ES-I3 (cell line): ENCODE measurements at regions not wholly inside any gene's neighbourhood (a gene's known extent, or its start where the extent isn't known, plus 50 kb on each side); places are given as distances from the start of the nearest gene placed in this dataset.
"Not testable (repeated sequence)": the region's sequence is repeated elsewhere in the genome, so short reads cannot be mapped to it uniquely, and the experiment has no call there.

Source experiments
- H3K36me3 ChIP-seq: 2 replicates; pipeline ENCODE4 v1.6.1; 2013; ENCODE audit warnings: mild to moderate bottlenecking, low read length, control low read depth, moderate library complexity; ENCODE audit not compliant: insufficient read depth
- H3K4me1 ChIP-seq: 2 replicates; pipeline ENCODE4 v1.6.1; 2013; ENCODE audit warnings: mild to moderate bottlenecking, control low read depth, low read length; ENCODE audit not compliant: insufficient read depth
- H3K9ac ChIP-seq: 2 replicates; pipeline ENCODE4 v1.6.1; 2013; ENCODE audit warnings: low read depth, mild to moderate bottlenecking, low read length, moderate library complexity
- H3K9me3 ChIP-seq: 2 replicates; pipeline ENCODE4 v1.6.1; 2013; ENCODE audit warnings: mild to moderate bottlenecking, low read length, moderate library complexity; ENCODE audit not compliant: control insufficient read depth, insufficient read depth

DNA sequence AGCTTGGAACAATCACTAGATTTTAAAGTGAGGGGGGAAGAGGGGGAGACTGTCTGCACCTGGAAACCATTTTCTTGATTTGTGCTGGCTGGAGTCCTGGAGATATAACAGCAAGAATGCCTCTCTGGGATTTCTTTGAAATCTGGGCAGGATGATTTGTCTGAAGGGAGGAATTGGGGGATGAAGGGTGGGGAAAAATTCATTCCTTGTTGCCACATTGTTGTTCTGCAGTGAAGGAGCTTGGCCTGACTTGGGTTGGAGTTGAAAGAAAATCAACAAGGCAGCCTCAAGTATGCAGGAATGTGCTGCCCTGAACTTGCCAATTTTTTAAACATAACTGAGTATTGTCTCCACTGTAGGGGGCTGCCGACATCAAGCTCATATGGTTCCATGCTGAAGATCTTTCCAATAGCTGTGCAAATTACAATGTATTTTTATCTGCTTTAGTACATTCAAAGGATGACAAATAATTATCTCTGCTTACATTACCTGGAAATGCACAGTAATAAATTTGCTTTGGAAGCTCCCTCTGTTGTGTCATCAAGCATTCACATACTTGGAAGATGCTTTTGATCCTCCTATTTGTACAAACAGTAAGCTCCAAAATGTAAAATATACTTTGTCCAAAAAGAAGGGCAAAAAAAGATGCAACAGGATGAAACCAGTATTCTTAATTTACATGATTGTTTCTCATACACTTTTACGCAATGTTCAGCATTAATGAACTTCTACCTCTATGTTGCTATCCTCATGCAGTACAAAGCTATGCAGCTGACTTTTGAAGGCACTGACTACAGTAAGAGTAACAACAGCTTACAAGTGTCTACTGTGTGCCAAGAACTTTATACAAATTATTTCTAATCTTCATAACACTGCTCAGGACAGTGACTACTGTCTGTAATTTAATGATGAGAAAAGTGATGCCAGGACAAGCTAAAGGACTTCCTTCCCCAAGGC is 627.9 kb upstream of the KLF12 start:
- Histone ChIP-seq H3K4me1 (peaks cover 7% of the 10 kb centered on the region; the same call in 1 of the 2 replicates), H3K9me3 (no peaks in the 10 kb centered on the region), H3K9ac (no peak overlapping the region), H3K36me3 (no peaks in the 10 kb centered on the region)

DNA sequence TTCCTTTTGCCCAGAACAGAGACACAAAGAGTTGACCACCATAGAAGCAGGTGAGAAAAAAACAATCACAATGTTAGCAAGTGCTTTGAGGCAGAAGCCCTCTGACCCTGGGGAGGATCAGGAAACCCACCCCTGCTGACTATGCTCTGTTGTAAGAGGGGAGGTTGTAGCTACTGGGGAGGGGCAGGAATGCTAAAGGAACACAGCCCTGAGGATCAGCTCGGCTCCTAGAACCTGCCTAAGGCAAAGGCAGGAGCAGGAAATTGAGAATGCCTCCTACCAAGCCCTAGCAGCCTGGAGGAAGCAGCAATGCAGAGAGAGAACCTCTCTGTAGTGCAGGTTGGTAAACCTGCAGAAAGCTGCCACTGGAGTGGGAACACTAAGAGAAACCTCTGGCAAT is 624.0 kb upstream of the KLF12 start:
- Histone ChIP-seq H3K9ac (no peak overlapping the region), H3K4me1 (peaks cover 7% of the 10 kb centered on the region; the same call in 1 of the 2 replicates), H3K36me3 (no peaks in the 10 kb centered on the region), H3K9me3 (no peaks in the 10 kb centered on the region)

DNA sequence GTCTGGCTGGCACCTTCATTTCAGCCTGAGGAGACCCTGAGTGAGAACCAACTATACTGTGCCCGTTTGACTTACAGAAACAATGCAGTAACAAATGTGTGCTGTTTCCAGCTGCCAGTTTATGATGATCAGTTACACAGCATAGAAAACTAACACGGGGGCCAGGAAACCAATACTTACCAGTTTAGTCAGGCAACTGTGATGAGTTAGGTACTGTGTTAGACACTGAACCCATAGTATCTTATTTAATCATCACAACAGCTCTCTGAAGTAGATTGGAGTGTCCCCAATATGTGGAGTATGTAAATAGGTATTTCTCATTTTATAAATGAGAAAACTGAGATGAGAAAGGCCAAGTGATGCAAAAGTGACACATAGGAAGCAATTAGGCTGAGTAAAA is 620.9 kb upstream of the KLF12 start:
- Histone ChIP-seq H3K36me3 (no peaks in the 10 kb centered on the region), H3K4me1 (no peaks in the 10 kb centered on the region), H3K9me3 (no peaks in the 10 kb centered on the region), H3K9ac (no peak overlapping the region)

DNA sequence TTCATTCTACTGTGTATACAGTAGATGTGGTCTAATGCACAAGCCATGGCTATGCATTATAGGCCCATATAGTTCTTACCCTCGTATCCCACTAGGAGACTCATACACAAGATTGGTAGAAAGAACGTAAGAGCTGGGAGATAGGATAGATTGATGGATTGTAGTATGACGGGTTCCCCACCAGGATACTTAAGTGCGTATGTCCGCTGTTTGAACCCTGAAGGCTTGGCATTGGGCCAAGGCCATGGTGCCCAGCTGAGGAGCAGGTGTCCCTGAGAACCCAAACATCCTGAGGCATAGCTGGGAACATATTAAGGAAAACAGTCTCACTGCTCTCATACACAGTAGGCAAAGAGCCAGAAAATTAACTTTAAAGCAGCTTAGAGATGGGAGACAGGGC is 617.5 kb upstream of the KLF12 start:
- Histone ChIP-seq H3K9ac (no peak overlapping the region), H3K4me1 (no peaks in the 10 kb centered on the region)

DNA sequence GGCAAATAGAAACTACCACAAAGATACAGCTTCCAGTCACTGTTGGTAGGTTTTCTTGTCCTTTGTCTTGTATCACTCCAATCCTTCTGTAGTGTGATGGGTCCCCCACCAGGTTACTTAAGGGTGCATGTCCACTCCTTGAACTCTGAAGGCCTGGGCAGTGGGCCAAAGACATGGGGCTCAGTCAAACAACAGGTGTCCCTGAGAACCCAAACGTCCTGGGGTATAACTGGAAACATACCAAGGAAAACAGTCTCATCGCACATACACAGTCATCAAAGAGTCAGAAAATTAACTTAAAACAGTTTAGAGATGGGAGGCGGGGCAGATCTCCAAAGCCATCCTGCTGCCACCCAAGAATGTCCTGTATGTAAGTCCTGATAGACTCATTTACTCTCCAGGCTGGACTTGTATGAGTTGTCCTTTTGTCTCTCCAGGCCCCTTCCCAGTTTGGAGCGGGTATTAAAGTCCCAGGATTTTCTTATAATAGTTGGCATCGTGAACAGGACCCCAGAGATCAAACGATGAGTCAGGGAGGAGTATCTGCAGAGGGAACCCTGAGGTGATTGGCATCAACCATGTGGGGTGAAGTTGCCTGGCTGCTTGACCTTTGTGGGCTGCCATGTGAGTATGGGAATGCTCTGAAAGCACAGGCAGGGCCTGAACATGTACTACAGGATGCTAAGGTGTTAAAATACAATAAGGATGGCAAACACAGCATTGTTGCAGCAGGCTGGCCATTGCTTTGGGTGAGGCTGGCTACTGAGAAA is 613.2 kb upstream of the KLF12 start:
- H3K36me3 ChIP-seq: no peaks in the 10 kb centered on the region
- no peak overlapping the region for H3K9ac ChIP-seq
- H3K9me3 ChIP-seq: no peaks in the 10 kb centered on the region
- H3K4me1 ChIP-seq: no peaks in the 10 kb centered on the region

More for the DNA sequence above, 617.5 kb upstream of the KLF12 start:
- no peaks in the 10 kb centered on the region for H3K36me3 ChIP-seq
- H3K9me3 ChIP-seq: no peaks in the 10 kb centered on the region

DNA sequence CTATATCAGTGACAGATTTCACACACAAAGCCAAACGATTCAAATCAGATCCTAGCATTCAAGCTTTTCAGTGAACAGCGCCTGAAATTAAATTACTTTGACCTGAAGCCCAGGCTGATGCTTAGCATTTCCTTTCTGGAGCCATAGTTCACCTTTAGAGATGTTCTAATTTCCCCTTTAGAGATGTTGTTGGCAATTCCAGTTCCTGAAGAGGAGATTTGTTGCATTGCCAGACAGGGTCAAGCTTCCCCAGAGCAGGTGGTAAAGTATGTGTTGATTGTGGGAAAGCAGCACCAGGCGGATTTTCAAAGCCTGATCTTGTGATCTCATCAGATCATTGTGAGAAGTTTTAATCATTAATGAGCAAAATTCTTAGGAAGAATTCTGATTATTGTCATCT is 609.8 kb upstream of the KLF12 start:
- Histone ChIP-seq H3K9me3 (no peaks in the 10 kb centered on the region), H3K4me1 (no peaks in the 10 kb centered on the region), H3K36me3 (no peaks in the 10 kb centered on the region), H3K9ac (no peak overlapping the region)

DNA sequence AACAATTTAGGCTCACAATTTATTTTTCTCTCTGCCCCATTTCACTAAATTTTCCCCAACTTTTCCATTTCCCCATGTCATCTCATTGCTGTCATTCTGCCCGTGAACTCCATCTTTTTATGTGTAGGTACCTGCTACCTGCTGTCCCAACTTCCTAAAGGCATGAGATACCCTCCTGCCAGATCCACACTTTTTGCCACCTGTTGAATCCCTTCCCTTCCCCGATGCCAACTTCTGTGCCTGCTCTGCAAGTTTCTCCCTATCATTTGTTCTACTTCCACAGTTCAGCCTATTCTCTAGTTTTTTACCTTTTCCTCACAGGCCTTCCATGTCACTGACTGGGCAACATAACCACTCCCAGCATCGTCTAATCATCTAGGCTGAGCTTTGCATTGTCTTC is 607.5 kb upstream of the KLF12 start:
- Histone ChIP-seq H3K9me3 (no peaks in the 10 kb centered on the region), H3K36me3 (no peaks in the 10 kb centered on the region), H3K4me1 (no peaks in the 10 kb centered on the region), H3K9ac (no peak overlapping the region)

DNA sequence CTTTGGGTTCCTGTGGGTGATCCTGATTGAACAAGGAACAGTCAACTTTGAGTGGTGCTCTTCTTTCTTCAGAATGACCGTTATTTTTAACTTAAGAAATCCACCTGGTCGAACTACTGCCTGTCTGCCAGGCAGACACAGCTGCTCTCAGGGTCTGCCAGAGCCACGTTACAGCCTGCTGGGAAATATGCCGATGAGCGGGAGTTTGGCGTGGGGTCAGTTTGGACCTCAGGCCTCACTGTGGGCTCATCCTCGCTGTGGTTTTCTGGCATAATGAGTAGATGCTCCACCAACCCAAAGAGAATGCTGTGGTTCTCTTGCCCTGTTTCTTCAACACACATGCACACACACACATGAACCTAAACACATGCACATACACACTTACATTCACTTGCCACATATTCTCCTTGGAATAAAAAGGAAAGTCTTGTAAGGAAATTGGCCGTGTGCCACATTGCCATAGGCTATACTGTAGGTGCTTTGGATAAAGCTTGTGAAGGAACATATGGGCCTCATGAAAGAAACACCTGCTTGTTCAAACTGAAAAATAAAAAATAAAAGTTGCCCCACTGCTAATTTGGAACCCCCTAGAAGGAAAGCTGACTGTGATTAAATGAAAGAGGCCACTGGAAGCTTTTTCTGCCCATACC is 598.7 kb upstream of the KLF12 start:
- Histone ChIP-seq H3K36me3 (no peaks in the 10 kb centered on the region), H3K9me3 (no peaks in the 10 kb centered on the region), H3K4me1 (no peaks in the 10 kb centered on the region), H3K9ac (no peak overlapping the region)

DNA sequence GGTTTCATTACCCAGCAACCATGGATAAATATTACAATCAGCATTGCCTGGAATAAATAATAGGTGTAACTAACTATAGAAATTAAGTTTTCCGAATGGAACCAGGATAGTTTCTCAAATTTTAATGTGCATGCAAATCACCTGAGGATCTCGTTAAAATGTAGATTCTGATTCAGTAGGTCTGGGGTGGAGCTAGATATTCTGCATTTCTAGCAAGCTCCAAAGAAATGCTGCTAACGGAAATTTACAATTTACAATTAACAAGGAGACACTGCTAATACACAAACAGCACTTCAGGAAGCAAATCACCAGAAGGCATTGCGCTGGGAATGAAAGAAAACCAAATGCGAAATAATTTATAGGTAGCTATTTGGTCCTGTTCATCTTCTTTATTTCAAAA is 597.5 kb upstream of the KLF12 start:
- Histone ChIP-seq H3K4me1 (no peaks in the 10 kb centered on the region), H3K9me3 (no peaks in the 10 kb centered on the region), H3K9ac (no peak overlapping the region), H3K36me3 (no peaks in the 10 kb centered on the region)

DNA sequence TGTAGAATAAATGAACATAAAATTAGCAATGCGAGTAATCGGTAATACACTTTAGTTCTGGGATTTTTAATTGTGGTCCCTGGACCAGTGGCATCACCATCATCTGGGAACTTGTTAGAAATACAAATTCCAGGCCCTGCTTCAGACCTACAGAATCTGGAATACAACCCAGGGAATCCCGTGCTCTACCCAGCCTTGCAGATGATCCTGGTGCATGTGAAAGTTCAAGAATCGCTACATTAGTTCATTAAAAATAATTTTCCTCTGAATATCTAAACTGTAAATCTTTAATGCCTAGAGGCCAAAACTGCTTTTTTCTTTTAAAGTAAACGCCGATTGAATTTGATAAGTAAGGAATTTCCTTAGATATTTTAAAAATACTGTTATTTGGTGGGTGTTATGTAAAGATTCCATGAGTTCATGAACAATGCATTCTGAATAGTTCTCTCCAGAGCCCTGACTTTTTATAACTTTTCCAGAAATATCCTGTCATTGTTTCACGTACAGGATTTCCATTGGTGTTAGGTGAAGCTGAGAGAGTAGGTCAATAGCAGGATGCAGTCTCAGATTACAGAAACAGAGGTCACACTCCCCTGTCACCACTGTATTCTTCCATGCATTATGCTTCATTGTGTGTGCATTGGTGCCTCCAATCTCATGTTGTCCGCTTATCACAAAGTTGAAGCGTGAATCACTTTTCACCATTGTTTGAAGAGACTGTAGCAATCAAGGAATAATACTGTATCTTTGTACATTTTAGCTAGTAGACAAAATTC is 596.5 kb upstream of the KLF12 start:
- Histone ChIP-seq H3K9ac (no peak overlapping the region), H3K4me1 (no peaks in the 10 kb centered on the region), H3K9me3 (no peaks in the 10 kb centered on the region)

DNA sequence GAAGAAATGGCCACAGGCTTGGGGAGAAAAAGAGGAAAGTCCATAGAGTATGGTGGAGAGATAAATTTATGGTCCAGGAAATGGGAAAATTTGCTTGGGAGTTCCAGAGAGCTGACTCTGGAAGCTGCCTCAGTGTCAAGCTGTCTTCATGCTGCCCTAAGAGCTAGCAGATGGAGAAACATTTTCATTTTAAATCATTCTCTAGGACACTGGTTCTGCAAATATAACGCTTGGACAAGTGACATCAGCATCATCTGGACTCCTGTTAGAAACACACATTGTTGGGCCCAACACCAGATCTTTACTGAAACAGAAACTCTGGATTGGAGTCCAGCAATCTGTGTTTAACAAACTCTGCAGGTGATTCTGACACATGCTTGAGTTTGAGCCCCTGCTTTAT is 592.0 kb upstream of the KLF12 start:
- H3K4me1 ChIP-seq: no peaks in the 10 kb centered on the region
- no peaks in the 10 kb centered on the region for H3K9me3 ChIP-seq
- no peak overlapping the region for H3K9ac ChIP-seq
- H3K36me3 ChIP-seq: no peaks in the 10 kb centered on the region

More for the DNA sequence above, 596.5 kb upstream of the KLF12 start:
- no peaks in the 10 kb centered on the region for H3K36me3 ChIP-seq

DNA sequence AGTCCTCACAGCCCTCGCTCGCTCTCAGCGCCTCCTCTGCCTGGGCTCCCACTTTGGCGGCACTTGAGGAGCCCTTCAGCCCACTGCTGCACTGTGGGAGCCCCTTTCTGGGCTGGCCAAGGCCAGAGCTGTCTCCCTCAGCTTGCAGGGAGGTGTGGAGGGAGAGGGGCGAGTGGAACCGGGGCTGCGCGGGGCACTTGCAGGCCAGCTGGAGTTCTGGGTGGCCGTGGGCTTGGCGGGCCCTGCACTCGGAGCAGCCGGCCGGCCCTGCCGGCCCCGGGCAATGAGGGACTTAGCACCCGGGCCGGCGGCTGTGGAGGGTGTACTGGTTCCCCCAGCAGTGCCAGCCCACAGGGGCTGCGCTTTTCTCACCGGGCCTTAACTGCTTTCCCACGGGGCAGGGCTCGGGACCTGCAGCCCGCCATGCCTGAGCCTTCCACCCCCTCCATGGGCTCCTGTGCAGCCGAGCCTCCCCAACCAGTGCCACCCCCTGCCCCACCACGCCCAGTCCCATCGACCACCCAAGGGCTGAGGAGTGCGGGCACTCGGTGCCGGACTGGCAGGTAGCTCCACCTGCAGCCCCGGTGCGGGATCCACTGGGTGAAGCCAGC is 584.1 kb upstream of the KLF12 start:
- H3K9me3 ChIP-seq, H3K4me1 ChIP-seq, H3K36me3 ChIP-seq, H3K9ac ChIP-seq: not testable (repeated sequence)

DNA sequence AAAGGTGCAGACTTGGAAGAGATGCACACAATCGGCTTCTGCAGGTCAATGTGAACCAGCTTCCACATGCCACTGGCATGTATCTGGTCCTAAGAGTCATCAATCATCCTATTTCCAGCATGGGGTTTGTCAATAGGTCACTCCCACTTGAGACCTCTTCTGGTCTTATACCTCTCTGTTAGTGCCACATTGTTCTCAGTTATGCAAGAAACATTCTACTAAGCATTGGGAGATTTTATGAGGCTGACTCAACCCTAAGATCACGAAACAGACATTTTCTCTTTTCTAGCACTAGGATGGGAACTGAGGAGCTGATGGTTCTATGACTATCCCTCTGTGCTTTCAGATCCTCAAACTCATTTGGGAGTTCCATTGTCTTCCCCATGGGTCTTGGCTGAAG is 581.5 kb upstream of the KLF12 start:
- Histone ChIP-seq H3K36me3 (no peaks in the 10 kb centered on the region), H3K9me3 (no peaks in the 10 kb centered on the region), H3K4me1 (no peaks in the 10 kb centered on the region), H3K9ac (no peak overlapping the region)
